RWPE2 (cell line): ENCODE measurements at regions not wholly inside any gene's neighbourhood (a gene's known extent, or its start where the extent isn't known, plus 50 kb on each side); places are given as distances from the start of the nearest gene placed in this dataset.

Experiments
- ATAC-seq: fragments of 200-7000 bp; cut with Tn5 transposase; 3 replicates; pipeline ENCODE4 v1.9.1; 2021; ENCODE audit warnings: low read depth
- DNase-seq: peaks from one replicate; pipeline ENCODE4 v3.0.0-alpha.2; 2020; ENCODE audit warnings: low spot score
- H3K27ac ChIP-seq: fragments of 450-650 bp; 2 replicates; pipeline ENCODE4 v1.5.1; 2017; ENCODE audit warnings: mild to moderate bottlenecking; ENCODE audit not compliant: poor library complexity, severe bottlenecking
- H3K27me3 ChIP-seq: fragments of 250-450 bp; sonication (Bioruptor Pico); 2 replicates; pipeline ENCODE4 v1.5.1; 2021; ENCODE audit warnings: mild to moderate bottlenecking, moderate library complexity; ENCODE audit not compliant: insufficient read depth, poor library complexity, severe bottlenecking
- H3K36me3 ChIP-seq: fragments of 250-450 bp; sonication (Bioruptor Pico); 2 replicates; pipeline ENCODE4 v1.5.1; 2020; ENCODE audit warnings: low read depth, mild to moderate bottlenecking, moderate library complexity
- H3K4me1 ChIP-seq: fragments of 250-450 bp; sonication (Bioruptor Pico); 2 replicates; pipeline ENCODE4 v1.5.1; 2021; ENCODE audit warnings: mild to moderate bottlenecking, moderate library complexity; ENCODE audit not compliant: insufficient read depth, poor library complexity, severe bottlenecking
- H3K4me3 ChIP-seq: fragments of 250-450 bp; sonication (Bioruptor Pico); 2 replicates; pipeline ENCODE4 v1.5.1; 2021; ENCODE audit warnings: mild to moderate bottlenecking, moderate library complexity; ENCODE audit not compliant: severe bottlenecking
- H3K9me3 ChIP-seq: fragments of 250-450 bp; sonication (Bioruptor Pico); 2 replicates; pipeline ENCODE4 v1.5.1; 2021; ENCODE audit warnings: mild to moderate bottlenecking, moderate library complexity; ENCODE audit not compliant: severe bottlenecking
- CTCF ChIP-seq: fragments of 450-650 bp; IDR thresholded peaks from one replicate; pipeline ENCODE4 v1.5.1; 2017; ENCODE audit warnings: mild to moderate bottlenecking, moderate library complexity; ENCODE audit not compliant: poor library complexity, severe bottlenecking

DNA sequence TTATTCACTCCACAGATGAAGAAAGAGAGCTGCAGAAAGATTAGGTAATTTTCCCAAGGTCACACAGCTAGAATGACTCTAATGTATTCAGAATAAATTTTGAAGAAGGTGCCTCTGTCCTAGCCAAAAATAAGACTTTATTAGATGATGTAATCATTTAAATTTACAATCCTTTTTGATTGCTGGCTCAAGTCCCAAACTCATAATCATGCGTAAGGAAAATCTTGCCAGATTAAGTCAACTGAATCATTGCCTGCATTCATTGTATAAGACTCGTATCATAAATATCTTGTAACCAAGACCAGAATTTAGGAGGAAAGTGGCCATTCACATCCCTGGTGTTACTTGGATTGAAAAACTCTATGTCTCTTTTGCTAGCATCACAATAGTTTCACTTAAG lies 53.1 kb upstream of the STK39 start:
- Histone ChIP-seq H3K36me3 (no peaks in the 10 kb centered on the region), H3K4me3 (no peak overlapping the region), H3K9me3 (no peaks in the 10 kb centered on the region), H3K4me1 (no peaks in the 10 kb centered on the region), H3K27me3 (no peaks in the 10 kb centered on the region), H3K27ac (no peak overlapping the region)
- DNase-seq: no peak
- no peak for TF ChIP-seq CTCF
- ATAC-seq: no peak

DNA sequence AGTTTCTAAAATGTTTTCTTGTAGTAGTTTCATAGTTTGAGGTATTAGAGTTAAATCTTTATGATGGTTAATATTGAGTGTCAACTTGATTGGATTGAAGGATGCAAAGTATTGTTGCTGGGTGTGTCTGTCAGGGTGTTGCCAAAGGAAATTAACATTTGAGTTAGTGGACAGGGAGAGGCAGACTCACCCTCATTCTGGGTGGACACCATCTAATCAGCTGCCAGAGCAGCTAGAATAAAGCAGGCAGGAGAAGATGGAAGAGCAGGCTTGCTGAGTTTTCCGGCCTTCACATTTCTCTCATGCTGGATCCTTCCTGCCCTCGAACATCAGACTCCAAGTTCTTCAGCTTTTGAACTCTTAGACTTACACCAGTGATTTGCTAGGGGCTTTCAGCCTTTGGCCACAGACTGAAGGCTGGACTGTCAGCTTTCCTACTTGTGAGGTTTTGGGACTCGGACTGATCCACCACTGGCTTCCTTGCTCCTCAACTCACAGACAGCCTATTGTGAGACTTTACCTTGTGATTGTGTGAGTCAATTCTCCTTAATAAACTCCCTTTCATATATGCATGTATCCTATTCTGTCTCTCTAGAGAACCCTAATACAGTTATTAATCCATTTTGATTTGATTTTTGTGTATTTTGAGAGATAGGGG lies 56.8 kb upstream of the STK39 start:
- Histone ChIP-seq H3K9me3 (no peaks in the 10 kb centered on the region), H3K4me1 (no peaks in the 10 kb centered on the region), H3K27ac (no peak overlapping the region), H3K36me3 (no peaks in the 10 kb centered on the region), H3K4me3 (no peak overlapping the region), H3K27me3 (no peaks in the 10 kb centered on the region)
- DNase-seq (no peak), ATAC-seq (no peak)
- TF ChIP-seq CTCF: no peak

DNA sequence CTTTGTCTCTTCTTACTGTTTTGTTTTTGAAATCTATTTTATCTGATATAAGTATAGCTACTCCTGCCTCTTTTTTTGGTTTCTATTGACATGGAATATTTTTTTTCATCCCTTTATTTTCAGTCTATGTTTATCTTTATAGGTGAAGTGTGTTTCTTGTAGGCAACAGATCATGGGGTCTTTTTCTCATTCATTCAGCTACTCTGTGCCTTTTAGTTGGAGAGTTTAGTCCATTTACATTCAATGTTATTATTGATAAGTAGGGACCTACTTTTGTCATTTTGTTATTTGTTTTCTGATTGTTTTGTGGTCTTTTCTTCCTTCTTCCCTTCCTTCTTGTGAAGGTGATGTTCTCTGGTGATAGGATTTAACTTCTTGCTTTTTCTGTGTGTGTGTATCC lies 60.0 kb upstream of the STK39 start:
- no peak for TF ChIP-seq CTCF
- ATAC-seq (no peak), DNase-seq (no peak)
- H3K36me3 ChIP-seq: no peaks in the 10 kb centered on the region
- no peak overlapping the region for H3K4me3 ChIP-seq
- no peaks in the 10 kb centered on the region for H3K4me1 ChIP-seq
- no peaks in the 10 kb centered on the region for H3K9me3 ChIP-seq
- H3K27ac ChIP-seq: no peak overlapping the region
- no peaks in the 10 kb centered on the region for H3K27me3 ChIP-seq

- H3K27ac ChIP-seq: no peak overlapping the region
- DNase-seq: no peak
- H3K27me3 ChIP-seq: no peaks in the 10 kb centered on the region
- no peak overlapping the region for H3K4me3 ChIP-seq
- no peak for TF ChIP-seq CTCF
- no peaks in the 10 kb centered on the region for H3K36me3 ChIP-seq
- H3K4me1 ChIP-seq: no peaks in the 10 kb centered on the region
- H3K9me3 ChIP-seq: no peaks in the 10 kb centered on the region
- ATAC-seq: no peak
These were observed 63.2 kb upstream of the STK39 start for GRCh38 chr2:168310580-168310979.

GRCh38 chr2:168311261-168311910 lies 64.0 kb upstream of the STK39 start:
- no peak for TF ChIP-seq CTCF
- H3K4me1 ChIP-seq: no peaks in the 10 kb centered on the region
- H3K27ac ChIP-seq: no peak overlapping the region
- no peak overlapping the region for H3K4me3 ChIP-seq
- no peak for ATAC-seq
- DNase-seq: no peak
- no peaks in the 10 kb centered on the region for H3K36me3 ChIP-seq
- H3K9me3 ChIP-seq: no peaks in the 10 kb centered on the region
- H3K27me3 ChIP-seq: no peaks in the 10 kb centered on the region
